Caco-2 (cell line): ENCODE measurements at regions not wholly inside any gene's neighbourhood (a gene's known extent, or its start where the extent isn't known, plus 50 kb on each side); places are given as distances from the start of the nearest gene placed in this dataset.

Source experiments
- BruUV-seq: library from RNA; stranded (reverse); fragments of 400-500 nt; replicated peaks from 2 replicates; lab custom pipeline; 2021; lab: Mats Ljungman, UMichigan
- CTCF ChIA-PET: fragments of 300-600 bp; sonication (Branson Sonifier 250); formaldehyde crosslinking; loops from one replicate; lab custom pipeline; 2022; ENCODE audit warnings: antibody characterized with exemption; lab: Charles Lee
- POLR2A ChIA-PET: fragments of 300-600 bp; sonication (Branson Sonifier 250); formaldehyde crosslinking; loops from one replicate; lab custom pipeline; 2022; ENCODE audit warnings: antibody characterized with exemption; lab: Charles Lee
- DNase-seq, 2 experiments: peaks; one replicate each; pipeline versions ENCODE4 v3.0.0 to v3.0.0-alpha.2; 2020 to 2022
- H3K27me3 ChIP-seq: replicated peaks from 2 replicates; pipeline ENCODE4 v1.6.0; 2011; ENCODE audit warnings: low read length; ENCODE audit not compliant: control insufficient read depth, insufficient read depth
- H3K36me3 ChIP-seq: 2 replicates; pipeline ENCODE4 v1.5.1; 2011; ENCODE audit warnings: low read length; ENCODE audit not compliant: control insufficient read depth, insufficient read depth
- H3K4me1 ChIP-seq: fragments of 250-450 bp; sonication (Bioruptor Pico); 2 replicates; pipeline ENCODE4 v1.5.1; 2020; ENCODE audit warnings: mild to moderate bottlenecking
- H3K4me3 ChIP-seq: 2 replicates; pipeline ENCODE4 v1.5.1; 2011; ENCODE audit warnings: low read depth, mild to moderate bottlenecking, control low read depth, low read length
- H3K9me3 ChIP-seq: fragments of 250-450 bp; sonication (Bioruptor Pico); 2 replicates; pipeline ENCODE4 v1.5.1; 2020; ENCODE audit warnings: mild to moderate bottlenecking, moderate library complexity
- H3K27ac Mint-ChIP-seq: one replicate; pipeline ENCODE4 v1.8.0; 2022; ENCODE audit warnings: mixed read lengths; ENCODE audit not compliant: unreplicated experiment
- H3K27me3 Mint-ChIP-seq: one replicate; pipeline ENCODE4 v1.8.0; 2022; ENCODE audit warnings: mixed read lengths; ENCODE audit not compliant: insufficient read depth, unreplicated experiment
- H3K36me3 Mint-ChIP-seq: one replicate; pipeline ENCODE4 v1.8.0; 2022; ENCODE audit warnings: mild to moderate bottlenecking, mixed read lengths; ENCODE audit not compliant: insufficient read depth, unreplicated experiment
- H3K4me1 Mint-ChIP-seq: one replicate; pipeline ENCODE4 v1.8.0; 2022; ENCODE audit warnings: low read depth, mixed read lengths; ENCODE audit not compliant: unreplicated experiment
- H3K4me3 Mint-ChIP-seq: one replicate; pipeline ENCODE4 v1.8.0; 2022; ENCODE audit warnings: mild to moderate bottlenecking, moderate library complexity, mixed read lengths; ENCODE audit not compliant: unreplicated experiment
- H3K9me3 Mint-ChIP-seq: one replicate; pipeline ENCODE4 v1.8.0; 2022; ENCODE audit warnings: mixed read lengths; ENCODE audit not compliant: unreplicated experiment
- intact Hi-C: fragments of 100-400 bp; cut with micrococcal nuclease; formaldehyde crosslinking; loops from one replicate; pipeline ENCODE4 v1.10.0; 2022; ENCODE audit not compliant: unreplicated experiment
- TF ChIP-seq, protein P1 (sequence below), 2 experiments: fragments of 200-600 bp in 1 of 2; IDR thresholded peaks; 1 replicate in 1 of 2; 2 replicates in 1 of 2; pipeline versions ENCODE4 v1.5.1 to v1.8.0; 2011 to 2022; ENCODE audit warnings: antibody characterized with exemption in 1 of 2, control low read depth in 1 of 2, inconsistent platforms in 1 of 2, low read depth in 1 of 2, low read length in 1 of 2, mild to moderate bottlenecking in 1 of 2, moderate library complexity in 1 of 2; ENCODE audit not compliant: insufficient read depth in 1 of 2, severe bottlenecking in 1 of 2, unreplicated experiment in 1 of 2

DNA sequence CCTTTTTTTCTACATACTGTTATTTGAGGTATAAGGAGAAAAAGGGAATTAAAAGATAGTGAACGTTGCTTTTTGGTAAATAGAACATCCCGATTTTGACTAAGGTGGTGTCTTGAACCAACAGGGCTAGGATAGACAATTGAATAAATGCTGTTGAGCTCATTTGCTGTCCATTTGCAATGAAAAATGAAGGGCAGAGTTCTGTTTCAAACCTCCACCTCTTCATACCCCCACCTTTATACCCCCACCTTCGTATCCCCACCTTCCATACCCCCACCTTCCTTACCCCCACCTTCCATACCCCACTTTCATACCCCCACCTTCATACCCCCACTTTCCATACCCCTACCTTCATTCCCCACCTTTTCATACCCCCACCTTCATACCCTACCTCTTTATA, 93.4 kb upstream of the NAA20 start:
- no peak for DNase-seq
- Mint-ChIP-seq H3K9me3 (no peaks in the 10 kb centered on the region), H3K4me3 (no peak overlapping the region), H3K36me3 (peaks cover 8% of the 10 kb centered on the region), H3K4me1 (peaks cover 23% of the 10 kb centered on the region), H3K27ac (no peak overlapping the region), H3K27me3 (no peaks in the 10 kb centered on the region)
- BruUV-seq = no TSS peak
- Histone ChIP-seq H3K36me3 (no peaks in the 10 kb centered on the region; the same call in 1 of the 2 replicates), H3K27me3 (no peaks in the 10 kb centered on the region), H3K4me1 (peaks cover 26% of the 10 kb centered on the region), H3K9me3 (no peaks in the 10 kb centered on the region), H3K4me3 (no peak overlapping the region)
- ChIA-PET CTCF (no interaction called here), POLR2A (no interaction called here)
- TF ChIP-seq, protein P1, sequence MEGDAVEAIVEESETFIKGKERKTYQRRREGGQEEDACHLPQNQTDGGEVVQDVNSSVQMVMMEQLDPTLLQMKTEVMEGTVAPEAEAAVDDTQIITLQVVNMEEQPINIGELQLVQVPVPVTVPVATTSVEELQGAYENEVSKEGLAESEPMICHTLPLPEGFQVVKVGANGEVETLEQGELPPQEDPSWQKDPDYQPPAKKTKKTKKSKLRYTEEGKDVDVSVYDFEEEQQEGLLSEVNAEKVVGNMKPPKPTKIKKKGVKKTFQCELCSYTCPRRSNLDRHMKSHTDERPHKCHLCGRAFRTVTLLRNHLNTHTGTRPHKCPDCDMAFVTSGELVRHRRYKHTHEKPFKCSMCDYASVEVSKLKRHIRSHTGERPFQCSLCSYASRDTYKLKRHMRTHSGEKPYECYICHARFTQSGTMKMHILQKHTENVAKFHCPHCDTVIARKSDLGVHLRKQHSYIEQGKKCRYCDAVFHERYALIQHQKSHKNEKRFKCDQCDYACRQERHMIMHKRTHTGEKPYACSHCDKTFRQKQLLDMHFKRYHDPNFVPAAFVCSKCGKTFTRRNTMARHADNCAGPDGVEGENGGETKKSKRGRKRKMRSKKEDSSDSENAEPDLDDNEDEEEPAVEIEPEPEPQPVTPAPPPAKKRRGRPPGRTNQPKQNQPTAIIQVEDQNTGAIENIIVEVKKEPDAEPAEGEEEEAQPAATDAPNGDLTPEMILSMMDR (IDR thresholded peaks at IDR 0.05; ENCODE audit: insufficient read depth in 1 of 2, low read depth in 1 of 2, low read length in 1 of 2, severe bottlenecking in 1 of 2, unreplicated experiment in 1 of 2) = no peak
- intact Hi-C loops = no loop called here

DNA sequence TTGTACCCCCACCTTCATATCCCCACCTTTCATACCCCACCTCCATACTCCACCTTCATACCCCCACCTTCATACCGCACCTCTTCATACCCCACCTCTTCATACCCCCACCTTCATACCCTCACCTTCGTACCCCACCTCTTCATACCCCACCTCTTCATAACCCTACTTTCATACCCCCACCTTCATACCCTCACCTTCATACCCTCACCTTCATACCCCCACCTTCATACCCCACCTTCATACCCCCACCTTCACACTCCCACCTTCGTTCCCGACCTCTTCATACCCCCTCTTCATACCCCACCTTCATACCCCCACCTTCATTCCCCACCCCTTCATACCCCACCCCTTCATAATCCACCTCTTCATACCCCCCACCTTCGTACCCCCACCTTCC, 92.9 kb upstream of the NAA20 start:
- Mint-ChIP-seq H3K4me1 (peaks cover 22% of the 10 kb centered on the region), H3K27ac (no peak overlapping the region), H3K36me3 (peaks cover 8% of the 10 kb centered on the region), H3K27me3 (no peaks in the 10 kb centered on the region), H3K9me3 (no peaks in the 10 kb centered on the region), H3K4me3 (no peak overlapping the region)
- peaks cover 22% of the 10 kb centered on the region for H3K4me1 ChIP-seq
- H3K4me3 ChIP-seq = no peak overlapping the region
- CTCF ChIA-PET = no interaction called here
- no TSS peak for BruUV-seq
- H3K27me3 ChIP-seq = no peaks in the 10 kb centered on the region
- no peaks in the 10 kb centered on the region; the same call in 1 of the 2 replicates for H3K36me3 ChIP-seq
- TF ChIP-seq, protein P1 (IDR thresholded peaks at IDR 0.05; ENCODE audit: insufficient read depth in 1 of 2, low read depth in 1 of 2, low read length in 1 of 2, severe bottlenecking in 1 of 2, unreplicated experiment in 1 of 2) = no peak
- POLR2A ChIA-PET = no interaction called here
- intact Hi-C loops = no loop called here
- no peaks in the 10 kb centered on the region for H3K9me3 ChIP-seq
- DNase-seq = no peak

DNA sequence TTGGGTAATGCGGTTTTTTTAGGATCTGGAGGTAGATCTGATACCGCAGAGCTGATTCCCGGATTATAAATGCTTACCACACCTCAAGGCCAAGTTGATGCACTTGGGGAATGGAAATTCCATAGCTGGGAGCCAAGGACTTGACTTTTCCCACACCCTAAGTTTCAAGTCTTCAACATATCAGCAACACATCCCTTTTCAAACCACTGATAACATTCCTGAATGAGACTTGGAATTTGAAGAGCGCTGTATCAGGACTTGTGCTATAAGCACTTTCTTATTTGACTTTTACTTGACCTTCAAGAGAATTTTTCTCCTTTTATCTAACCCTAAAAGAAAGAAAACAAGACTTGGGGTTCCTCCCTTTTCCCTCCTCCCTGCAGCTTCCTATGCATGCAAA, 90.6 kb upstream of the NAA20 start:
- Mint-ChIP-seq H3K27me3 (no peaks in the 10 kb centered on the region), H3K9me3 (no peaks in the 10 kb centered on the region), H3K36me3 (peaks cover 8% of the 10 kb centered on the region), H3K4me3 (no peak overlapping the region), H3K27ac (no peak overlapping the region), H3K4me1 (peaks cover 14% of the 10 kb centered on the region)
- BruUV-seq = no TSS peak
- ChIA-PET POLR2A (no interaction called here), CTCF (no interaction called here)
- intact Hi-C loops = no loop called here
- Histone ChIP-seq H3K9me3 (no peaks in the 10 kb centered on the region), H3K27me3 (no peaks in the 10 kb centered on the region), H3K4me3 (no peak overlapping the region), H3K4me1 (peaks cover 12% of the 10 kb centered on the region), H3K36me3 (no peaks in the 10 kb centered on the region; the same call in 1 of the 2 replicates)
- no peak for DNase-seq
- TF ChIP-seq, protein P1 (IDR thresholded peaks at IDR 0.05; ENCODE audit: insufficient read depth in 1 of 2, low read depth in 1 of 2, low read length in 1 of 2, severe bottlenecking in 1 of 2, unreplicated experiment in 1 of 2) = no peak
